T-helper 2 cell treated with Interferon-gamma antibody and Interleukin-4, amounts not matched to agents 5 μg/mL and 100 μg/mL, for 36 hours (primary cell): ENCODE measurements at regions not wholly inside any gene's neighbourhood (a gene's known extent, or its start where the extent isn't known, plus 50 kb on each side); places are given as distances from the start of the nearest gene placed in this dataset.

ENCODE experiments used
- DNase-seq: peaks from one replicate; pipeline ENCODE4 v3.0.0; 2021; ENCODE audit warnings: low spot score
- H3K27ac Mint-ChIP-seq: one replicate; pipeline ENCODE4 v1.8.0; 2021; ENCODE audit warnings: mild to moderate bottlenecking, mixed read lengths
- H3K27me3 Mint-ChIP-seq: one replicate; pipeline ENCODE4 v1.8.0; 2021; ENCODE audit warnings: low read depth, mixed read lengths
- H3K36me3 Mint-ChIP-seq: one replicate; pipeline ENCODE4 v1.8.0; 2021; ENCODE audit warnings: low read depth, mixed read lengths
- H3K4me1 Mint-ChIP-seq: one replicate; pipeline ENCODE4 v1.8.0; 2021; ENCODE audit warnings: low read depth, mixed read lengths
- H3K4me3 Mint-ChIP-seq: one replicate; pipeline ENCODE4 v1.8.0; 2022; ENCODE audit warnings: mild to moderate bottlenecking, moderate library complexity, mixed read lengths
- H3K9me3 Mint-ChIP-seq: one replicate; pipeline ENCODE4 v1.8.0; 2021; ENCODE audit warnings: mixed read lengths

GRCh38 chr3:106811376-106811775 lies 565.9 kb upstream of the CCDC54 start:
- Mint-ChIP-seq H3K27me3 (no peaks in the 10 kb centered on the region), H3K4me1 (no peaks in the 10 kb centered on the region), H3K9me3 (no peaks in the 10 kb centered on the region), H3K36me3 (no peaks in the 10 kb centered on the region), H3K27ac (no peak overlapping the region), H3K4me3 (no peak overlapping the region)
- DNase-seq = no peak

GRCh38 chr3:106813742-106814141 lies 563.5 kb upstream of the CCDC54 start:
- no peak overlapping the region for H3K27ac Mint-ChIP-seq
- H3K4me1 Mint-ChIP-seq = no peaks in the 10 kb centered on the region
- no peak for DNase-seq
- H3K4me3 Mint-ChIP-seq = no peak overlapping the region
- H3K9me3 Mint-ChIP-seq = no peaks in the 10 kb centered on the region
- no peaks in the 10 kb centered on the region for H3K36me3 Mint-ChIP-seq
- peaks cover 2% of the 10 kb centered on the region for H3K27me3 Mint-ChIP-seq

GRCh38 chr3:106814231-106814630 lies 563.0 kb upstream of the CCDC54 start:
- Mint-ChIP-seq H3K27ac (no peak overlapping the region), H3K4me1 (no peaks in the 10 kb centered on the region), H3K27me3 (peaks cover 2% of the 10 kb centered on the region), H3K9me3 (no peaks in the 10 kb centered on the region), H3K36me3 (no peaks in the 10 kb centered on the region), H3K4me3 (no peak overlapping the region)
- no peak for DNase-seq

- H3K4me1 Mint-ChIP-seq = no peaks in the 10 kb centered on the region
- peaks cover 2% of the 10 kb centered on the region for H3K27me3 Mint-ChIP-seq
- H3K27ac Mint-ChIP-seq = no peak overlapping the region
- H3K36me3 Mint-ChIP-seq = no peaks in the 10 kb centered on the region
- no peaks in the 10 kb centered on the region for H3K9me3 Mint-ChIP-seq
- DNase-seq = no peak
- H3K4me3 Mint-ChIP-seq = no peak overlapping the region
Observed at GRCh38 chr3:106816838-106817237, 560.4 kb upstream of the CCDC54 start.

GRCh38 chr3:106817706-106818105 lies 559.5 kb upstream of the CCDC54 start:
- peaks cover 2% of the 10 kb centered on the region for H3K27me3 Mint-ChIP-seq
- no peaks in the 10 kb centered on the region for H3K36me3 Mint-ChIP-seq
- H3K27ac Mint-ChIP-seq = no peak overlapping the region
- no peak for DNase-seq
- H3K4me1 Mint-ChIP-seq = no peaks in the 10 kb centered on the region
- no peak overlapping the region for H3K4me3 Mint-ChIP-seq
- no peaks in the 10 kb centered on the region for H3K9me3 Mint-ChIP-seq

GRCh38 chr3:106819440-106819839 lies 557.8 kb upstream of the CCDC54 start:
- peaks cover 2% of the 10 kb centered on the region for H3K27me3 Mint-ChIP-seq
- H3K4me1 Mint-ChIP-seq = no peaks in the 10 kb centered on the region
- no peak overlapping the region for H3K27ac Mint-ChIP-seq
- H3K36me3 Mint-ChIP-seq = no peaks in the 10 kb centered on the region
- H3K9me3 Mint-ChIP-seq = no peaks in the 10 kb centered on the region
- H3K4me3 Mint-ChIP-seq = no peak overlapping the region
- no peak for DNase-seq

- Mint-ChIP-seq H3K36me3 (no peaks in the 10 kb centered on the region), H3K27me3 (peaks cover 2% of the 10 kb centered on the region), H3K4me3 (no peak overlapping the region), H3K27ac (no peak overlapping the region), H3K9me3 (no peaks in the 10 kb centered on the region), H3K4me1 (peaks cover 7% of the 10 kb centered on the region)
- no peak for DNase-seq
Observed at GRCh38 chr3:106820726-106821362, 556.4 kb upstream of the CCDC54 start.

- no peak overlapping the region for H3K4me3 Mint-ChIP-seq
- peaks cover 12% of the 10 kb centered on the region for H3K4me1 Mint-ChIP-seq
- H3K36me3 Mint-ChIP-seq = no peaks in the 10 kb centered on the region
- no peak overlapping the region for H3K27ac Mint-ChIP-seq
- no peak for DNase-seq
- peaks cover 2% of the 10 kb centered on the region for H3K27me3 Mint-ChIP-seq
- no peaks in the 10 kb centered on the region for H3K9me3 Mint-ChIP-seq
Observed at GRCh38 chr3:106821801-106822200, 555.4 kb upstream of the CCDC54 start.

GRCh38 chr3:106822204-106822603 lies 555.0 kb upstream of the CCDC54 start:
- Mint-ChIP-seq H3K27me3 (peaks cover 2% of the 10 kb centered on the region), H3K27ac (no peak overlapping the region), H3K36me3 (no peaks in the 10 kb centered on the region), H3K9me3 (peaks cover under 1% of the 10 kb centered on the region), H3K4me3 (no peak overlapping the region), H3K4me1 (peaks cover 15% of the 10 kb centered on the region)
- DNase-seq = no peak

GRCh38 chr3:106823701-106824100 lies 553.5 kb upstream of the CCDC54 start:
- Mint-ChIP-seq H3K27me3 (no peaks in the 10 kb centered on the region), H3K27ac (no peak overlapping the region), H3K4me3 (no peak overlapping the region), H3K4me1 (peaks cover 22% of the 10 kb centered on the region), H3K36me3 (no peaks in the 10 kb centered on the region), H3K9me3 (peaks cover 8% of the 10 kb centered on the region)
- DNase-seq = no peak

- Mint-ChIP-seq H3K4me1 (peaks cover 22% of the 10 kb centered on the region), H3K27ac (no peak overlapping the region), H3K9me3 (peaks cover 12% of the 10 kb centered on the region), H3K36me3 (no peaks in the 10 kb centered on the region), H3K4me3 (no peak overlapping the region), H3K27me3 (no peaks in the 10 kb centered on the region)
- no peak for DNase-seq
Observed at GRCh38 chr3:106824856-106825255, 552.4 kb upstream of the CCDC54 start.

GRCh38 chr3:106825962-106826605 lies 551.2 kb upstream of the CCDC54 start:
- Mint-ChIP-seq H3K9me3 (peaks cover 15% of the 10 kb centered on the region), H3K4me1 (peaks cover 22% of the 10 kb centered on the region), H3K27ac (no peak overlapping the region), H3K27me3 (no peaks in the 10 kb centered on the region), H3K36me3 (no peaks in the 10 kb centered on the region), H3K4me3 (peak overlapping the region; percentile 32)
- DNase-seq = no peak

- Mint-ChIP-seq H3K27ac (peak overlapping the region; percentile 75), H3K9me3 (peaks cover 21% of the 10 kb centered on the region), H3K36me3 (no peaks in the 10 kb centered on the region), H3K27me3 (no peaks in the 10 kb centered on the region), H3K4me1 (peaks cover 22% of the 10 kb centered on the region), H3K4me3 (peak overlapping the region; percentile 32)
- no peak for DNase-seq
Observed at GRCh38 chr3:106826791-106827311, 550.4 kb upstream of the CCDC54 start.

GRCh38 chr3:106827515-106828213 lies 549.6 kb upstream of the CCDC54 start:
- H3K27me3 Mint-ChIP-seq = no peaks in the 10 kb centered on the region
- DNase-seq = no peak
- H3K27ac Mint-ChIP-seq = peak overlapping the region; percentile 75
- peaks cover 1% of the 10 kb centered on the region for H3K36me3 Mint-ChIP-seq
- H3K9me3 Mint-ChIP-seq = peaks cover 29% of the 10 kb centered on the region
- peak overlapping the region; percentile 32 for H3K4me3 Mint-ChIP-seq
- peaks cover 22% of the 10 kb centered on the region for H3K4me1 Mint-ChIP-seq
